Activated CD4-positive, alpha-beta T cell treated with anti-CD3 and anti-CD28 coated beads for 36 hours (primary cell): ENCODE measurements at regions not wholly inside any gene's neighbourhood (a gene's known extent, or its start where the extent isn't known, plus 50 kb on each side); places are given as distances from the start of the nearest gene placed in this dataset.
"Not testable (repeated sequence)": the region's sequence is repeated elsewhere in the genome, so short reads cannot be mapped to it uniquely, and the experiment has no call there.

Experiments
- ATAC-seq: fragments of 200-7000 bp; cut with Tn5 transposase; one replicate; pipeline ENCODE4 v1.10.0; 2021; ENCODE audit warnings: mild to moderate bottlenecking, moderate library complexity
- CTCF ChIA-PET: fragments of 350-600 bp; sonication (Branson Sonifier 250); formaldehyde crosslinking; loops from one replicate; lab custom pipeline; 2021; ENCODE audit warnings: antibody characterized with exemption; lab: Charles Lee
- POLR2A ChIA-PET: fragments of 350-600 bp; sonication (Branson Sonifier 250); formaldehyde crosslinking; loops from one replicate; lab custom pipeline; 2021; ENCODE audit warnings: antibody characterized with exemption, inconsistent platforms; lab: Charles Lee
- DNase-seq: peaks from one replicate; pipeline ENCODE4 v3.0.0-alpha.2; 2020
- H3K27ac Mint-ChIP-seq: one replicate; pipeline ENCODE4 v1.8.0; 2021; ENCODE audit warnings: mixed read lengths
- H3K27me3 Mint-ChIP-seq: one replicate; pipeline ENCODE4 v1.8.0; 2021; ENCODE audit warnings: mixed read lengths
- H3K36me3 Mint-ChIP-seq: one replicate; pipeline ENCODE4 v1.8.0; 2021; ENCODE audit warnings: low read depth, mixed read lengths
- H3K4me1 Mint-ChIP-seq: one replicate; pipeline ENCODE4 v1.8.0; 2021; ENCODE audit warnings: mixed read lengths
- H3K4me3 Mint-ChIP-seq: one replicate; pipeline ENCODE4 v1.8.0; 2021; ENCODE audit warnings: mild to moderate bottlenecking, moderate library complexity, mixed read lengths
- H3K9me3 Mint-ChIP-seq: one replicate; pipeline ENCODE4 v1.8.0; 2021; ENCODE audit warnings: low read depth, mixed read lengths
- intact Hi-C, 2 experiments: fragments of 100-400 bp; cut with DNase I in 1 of 2; cut with micrococcal nuclease in 1 of 2; formaldehyde crosslinking; loops; one replicate each; pipeline versions ENCODE4 v1.14.2 to v1.15.1; 2022 to 2024; cut with DNase I, micrococcal nuclease

- H3K9me3 Mint-ChIP-seq, H3K27me3 Mint-ChIP-seq, CTCF ChIA-PET, POLR2A ChIA-PET, H3K4me3 Mint-ChIP-seq, ATAC-seq, H3K36me3 Mint-ChIP-seq, H3K4me1 Mint-ChIP-seq, intact Hi-C loops, H3K27ac Mint-ChIP-seq, DNase-seq: not testable (repeated sequence)
Observed at GRCh38 chr9:67800170-67800569, 58.6 kb upstream of the ANKRD20A1 start.
